ENCODE measurements at regions not wholly inside any gene's neighbourhood (a gene's known extent, or its start where the extent isn't known, plus 50 kb on each side); places are given as distances from the start of the nearest gene placed in this dataset.

- 75% methylated on average over 4 of the region's 4 CpGs for WGBS (ENCODE audit: insufficient coverage)
- Mint-ChIP-seq H3K27ac (no peak overlapping the region), H3K9me3 (no peaks in the 10 kb centered on the region), H3K4me3 (no peak overlapping the region), H3K36me3 (no peaks in the 10 kb centered on the region), H3K4me1 (no peaks in the 10 kb centered on the region), H3K27me3 (ENCODE audit: low read depth in 2 of 2) (peaks cover 8 to 12% of the 10 kb centered on the region in 2 donors)
- ATAC-seq: no peak
- H3K4me3 ChIP-seq (ENCODE audit: low read length): no peak overlapping the region
- no peak overlapping the region for H3K27ac ChIP-seq (ENCODE audit: low read length)
- no peak for TF ChIP-seq CTCF (IDR thresholded peaks at IDR 0.05)
- DNase-seq: no peak
- no peaks in the 10 kb centered on the region for H3K36me3 ChIP-seq (ENCODE audit: control insufficient read depth, insufficient read depth, low read length)
- no peaks in the 10 kb centered on the region for H3K27me3 ChIP-seq (ENCODE audit: control insufficient read depth, insufficient read depth, low read length)
- H3K9me3 ChIP-seq (ENCODE audit: control insufficient read depth, insufficient read depth, low read length): no peaks in the 10 kb centered on the region
- intact Hi-C loops (cut with micrococcal nuclease): no loop called here
- H3K4me1 ChIP-seq (ENCODE audit: control insufficient read depth, insufficient read depth, low read length): no peaks in the 10 kb centered on the region
Measured at GRCh38 chr10:131790021-131790420, 110.8 kb upstream of the PPP2R2D start.

- Mint-ChIP-seq H3K36me3 (no peaks in the 10 kb centered on the region), H3K27me3 (ENCODE audit: low read depth in 2 of 2) (peaks cover 12 to 15% of the 10 kb centered on the region in 2 donors), H3K4me3 (no peak overlapping the region), H3K4me1 (no peaks in the 10 kb centered on the region), H3K9me3 (no peaks in the 10 kb centered on the region), H3K27ac (no peak overlapping the region)
- ATAC-seq: no peak
- 66% methylated on average over 12 of the region's 12 CpGs for WGBS (ENCODE audit: insufficient coverage)
- TF ChIP-seq CTCF (IDR thresholded peaks at IDR 0.05): no peak
- Histone ChIP-seq H3K27ac (ENCODE audit: low read length) (no peak overlapping the region), H3K27me3 (ENCODE audit: control insufficient read depth, insufficient read depth, low read length) (no peaks in the 10 kb centered on the region), H3K9me3 (ENCODE audit: control insufficient read depth, insufficient read depth, low read length) (no peaks in the 10 kb centered on the region), H3K4me1 (ENCODE audit: control insufficient read depth, insufficient read depth, low read length) (no peaks in the 10 kb centered on the region), H3K4me3 (ENCODE audit: low read length) (no peak overlapping the region), H3K36me3 (ENCODE audit: control insufficient read depth, insufficient read depth, low read length) (no peaks in the 10 kb centered on the region)
- intact Hi-C loops (cut with micrococcal nuclease): no loop called here
- no peak for DNase-seq
Measured at GRCh38 chr10:131792011-131792651, 108.7 kb upstream of the PPP2R2D start.

GRCh38 chr10:131792809-131793208 is 108.0 kb upstream of the PPP2R2D start:
- no peaks in the 10 kb centered on the region for H3K36me3 Mint-ChIP-seq
- Histone ChIP-seq H3K36me3 (ENCODE audit: control insufficient read depth, insufficient read depth, low read length) (no peaks in the 10 kb centered on the region), H3K27me3 (ENCODE audit: control insufficient read depth, insufficient read depth, low read length) (no peaks in the 10 kb centered on the region), H3K9me3 (ENCODE audit: control insufficient read depth, insufficient read depth, low read length) (no peaks in the 10 kb centered on the region), H3K27ac (ENCODE audit: low read length) (no peak overlapping the region), H3K4me1 (ENCODE audit: control insufficient read depth, insufficient read depth, low read length) (no peaks in the 10 kb centered on the region), H3K4me3 (ENCODE audit: low read length) (no peak overlapping the region)
- H3K27me3 Mint-ChIP-seq (ENCODE audit: low read depth in 2 of 2): peaks cover 12 to 15% of the 10 kb centered on the region in 2 donors
- DNase-seq (no peak), ATAC-seq (no peak)
- H3K4me3 Mint-ChIP-seq: no peak overlapping the region
- TF ChIP-seq CTCF (IDR thresholded peaks at IDR 0.05): no peak
- no peaks in the 10 kb centered on the region for H3K4me1 Mint-ChIP-seq
- H3K9me3 Mint-ChIP-seq: no peaks in the 10 kb centered on the region
- H3K27ac Mint-ChIP-seq: no peak overlapping the region
- intact Hi-C loops (cut with micrococcal nuclease): no loop called here
- 77% methylated on average over 7 of the region's 7 CpGs for WGBS (ENCODE audit: insufficient coverage)

GRCh38 chr10:131795761-131796160 is 105.0 kb upstream of the PPP2R2D start:
- H3K27ac Mint-ChIP-seq: no peak overlapping the region
- DNase-seq (no peak), ATAC-seq (no peak)
- TF ChIP-seq CTCF (IDR thresholded peaks at IDR 0.05): no peak
- H3K36me3 Mint-ChIP-seq: peaks cover 11% of the 10 kb centered on the region
- no peaks in the 10 kb centered on the region for H3K4me1 Mint-ChIP-seq
- no peak overlapping the region for H3K4me3 Mint-ChIP-seq
- no peaks in the 10 kb centered on the region for H3K9me3 ChIP-seq (ENCODE audit: control insufficient read depth, insufficient read depth, low read length)
- no peak overlapping the region for H3K27ac ChIP-seq (ENCODE audit: low read length)
- H3K36me3 ChIP-seq (ENCODE audit: control insufficient read depth, insufficient read depth, low read length): no peaks in the 10 kb centered on the region
- 75% methylated on average over 1 of the region's 2 CpGs for WGBS (ENCODE audit: insufficient coverage)
- intact Hi-C loops (cut with micrococcal nuclease): no loop called here
- H3K27me3 Mint-ChIP-seq (ENCODE audit: low read depth in 2 of 2): peaks cover 7 to 17% of the 10 kb centered on the region in 2 donors
- H3K9me3 Mint-ChIP-seq: peaks cover 3 to 7% of the 10 kb centered on the region in 2 donors
- no peaks in the 10 kb centered on the region for H3K4me1 ChIP-seq (ENCODE audit: control insufficient read depth, insufficient read depth, low read length)
- no peaks in the 10 kb centered on the region for H3K27me3 ChIP-seq (ENCODE audit: control insufficient read depth, insufficient read depth, low read length)
- no peak overlapping the region for H3K4me3 ChIP-seq (ENCODE audit: low read length)

Measured in natural killer cell (primary cell).